ENCODE measurements at regions not wholly inside any gene's neighbourhood (a gene's known extent, or its start where the extent isn't known, plus 50 kb on each side); places are given as distances from the start of the nearest gene placed in this dataset.

GRCh38 chr5:125530833-125531615, 784.6 kb upstream of the ZNF608 start:
- Histone ChIP-seq H3K9ac (ENCODE audit: insufficient read depth in 1 of 2, low read length in 2 of 2) (no peak overlapping the region), H3K27ac (ENCODE audit: low read depth in 1 of 2, low read length in 1 of 2) (no peak overlapping the region), H3K4me3 (no peak overlapping the region), H3K4me1 (ENCODE audit: control insufficient read depth in 5 of 5, insufficient read depth in 5 of 5, low read length in 5 of 5) (no peaks in the 10 kb centered on the region), H3K27me3 (ENCODE audit: control insufficient read depth in 3 of 3, insufficient read depth in 3 of 3, low read length in 2 of 3) (no peaks in the 10 kb centered on the region), H3K9me3 (ENCODE audit: control insufficient read depth in 4 of 4, insufficient read depth in 3 of 4, low read length in 3 of 4) (peaks cover 0 to 5% (median 0%) of the 10 kb centered on the region in 4 donors), H3K36me3 (ENCODE audit: control insufficient read depth in 4 of 4, insufficient read depth in 4 of 4, low read length in 4 of 4) (no peaks in the 10 kb centered on the region)
- no peak for ATAC-seq (ENCODE audit: insufficient read depth, low FRiP score)
- peak in 2 of 3 donors; percentile 13 to 14 for DNase-seq
- 91 to 92% methylated on average over 5 of the region's 5 CpGs for WGBS, 2 donors
- TF ChIP-seq CTCF (IDR thresholded peaks at IDR 0.05; ENCODE audit: control extremely low read depth, extremely low read depth): no peak

GRCh38 chr5:125536095-125536494, 789.7 kb upstream of the ZNF608 start:
- H3K4me3 ChIP-seq: no peak overlapping the region

GRCh38 chr5:125536582-125536981, 790.1 kb upstream of the ZNF608 start:
- Histone ChIP-seq H3K27ac (ENCODE audit: low read depth in 1 of 2, low read length in 1 of 2) (no peak overlapping the region), H3K27me3 (ENCODE audit: control insufficient read depth in 3 of 3, insufficient read depth in 3 of 3, low read length in 2 of 3) (no peaks in the 10 kb centered on the region), H3K9me3 (ENCODE audit: control insufficient read depth in 4 of 4, insufficient read depth in 3 of 4, low read length in 3 of 4) (peaks cover 0 to 7% (median 5%) of the 10 kb centered on the region in 4 donors), H3K4me1 (ENCODE audit: control insufficient read depth in 5 of 5, insufficient read depth in 5 of 5, low read length in 5 of 5) (no peaks in the 10 kb centered on the region), H3K36me3 (ENCODE audit: control insufficient read depth in 4 of 4, insufficient read depth in 4 of 4, low read length in 4 of 4) (no peaks in the 10 kb centered on the region), H3K4me3 (no peak overlapping the region), H3K9ac (ENCODE audit: insufficient read depth in 1 of 2, low read length in 2 of 2) (no peak overlapping the region)
- TF ChIP-seq CTCF (IDR thresholded peaks at IDR 0.05; ENCODE audit: control extremely low read depth, extremely low read depth): no peak
- 48 to 80% methylated on average over 1 of the region's 1 CpG for WGBS, 2 donors
- DNase-seq (no peak), ATAC-seq (ENCODE audit: insufficient read depth, low FRiP score) (no peak)

More at GRCh38 chr5:125536095-125536494, 789.7 kb upstream of the ZNF608 start:
- no peak overlapping the region for H3K27ac ChIP-seq (ENCODE audit: low read depth in 1 of 2, low read length in 1 of 2)
- peaks cover 0 to 5% (median 5%) of the 10 kb centered on the region in 4 donors for H3K9me3 ChIP-seq (ENCODE audit: control insufficient read depth in 4 of 4, insufficient read depth in 3 of 4, low read length in 3 of 4)
- ATAC-seq (ENCODE audit: insufficient read depth, low FRiP score): no peak
- no peak for DNase-seq
- no peak for TF ChIP-seq CTCF (IDR thresholded peaks at IDR 0.05; ENCODE audit: control extremely low read depth, extremely low read depth)
- H3K27me3 ChIP-seq (ENCODE audit: control insufficient read depth in 3 of 3, insufficient read depth in 3 of 3, low read length in 2 of 3): no peaks in the 10 kb centered on the region
- no peaks in the 10 kb centered on the region for H3K4me1 ChIP-seq (ENCODE audit: control insufficient read depth in 5 of 5, insufficient read depth in 5 of 5, low read length in 5 of 5)
- no peak overlapping the region for H3K9ac ChIP-seq (ENCODE audit: insufficient read depth in 1 of 2, low read length in 2 of 2)
- no peaks in the 10 kb centered on the region for H3K36me3 ChIP-seq (ENCODE audit: control insufficient read depth in 4 of 4, insufficient read depth in 4 of 4, low read length in 4 of 4)

Measured in lung (tissue), 11 donors.